ENCODE measurements at regions not wholly inside any gene's neighbourhood (a gene's known extent, or its start where the extent isn't known, plus 50 kb on each side); places are given as distances from the start of the nearest gene placed in this dataset.

- no peak for DNase-seq (ENCODE audit: low read depth)
Measured at GRCh38 chr13:76750126-76750525, 136.1 kb downstream of the KCTD12 start.

GRCh38 chr13:76745261-76746200 is 140.7 kb downstream of the KCTD12 start:
- DNase-seq (ENCODE audit: low read depth): no peak

- DNase-seq (ENCODE audit: low read depth): no peak
Measured at GRCh38 chr13:76741624-76742023, 144.6 kb downstream of the KCTD12 start.

- no peak for DNase-seq (ENCODE audit: low read depth)
Measured at GRCh38 chr13:76741046-76741445, 145.2 kb downstream of the KCTD12 start.

- DNase-seq (ENCODE audit: low read depth): no peak
Measured at GRCh38 chr13:76738616-76739015, 147.6 kb downstream of the KCTD12 start.

- no peak for DNase-seq (ENCODE audit: low read depth)
Measured at GRCh38 chr13:76737526-76737925, 148.7 kb downstream of the KCTD12 start.

GRCh38 chr13:76735641-76736040 is 150.6 kb downstream of the KCTD12 start:
- DNase-seq (ENCODE audit: low read depth): no peak

- DNase-seq (ENCODE audit: low read depth): no peak
Measured at GRCh38 chr13:76733671-76734070, 152.5 kb downstream of the KCTD12 start.

- DNase-seq (ENCODE audit: low read depth): no peak
Measured at GRCh38 chr13:76732367-76732766, 153.8 kb downstream of the KCTD12 start.

- no peak for DNase-seq (ENCODE audit: low read depth)
Measured at GRCh38 chr13:76730220-76730619, 156.0 kb downstream of the KCTD12 start.

- DNase-seq (ENCODE audit: low read depth): no peak
Measured at GRCh38 chr13:76729691-76730090, 156.5 kb downstream of the KCTD12 start.

GRCh38 chr13:76725896-76726295 is 160.3 kb downstream of the KCTD12 start:
- DNase-seq (ENCODE audit: low read depth): no peak

GRCh38 chr13:76725211-76725610 is 161.0 kb downstream of the KCTD12 start:
- DNase-seq (ENCODE audit: low read depth): no peak

GRCh38 chr13:76724421-76724820 is 161.8 kb downstream of the KCTD12 start:
- no peak for DNase-seq (ENCODE audit: low read depth)

GRCh38 chr13:76723551-76724232 is 162.5 kb downstream of the KCTD12 start:
- DNase-seq (ENCODE audit: low read depth): peak; percentile 82

GRCh38 chr13:76722782-76723181 is 163.4 kb downstream of the KCTD12 start:
- no peak for DNase-seq (ENCODE audit: low read depth)

- no peak for DNase-seq (ENCODE audit: low read depth)
Measured at GRCh38 chr13:76720821-76721220, 165.4 kb downstream of the KCTD12 start.

GRCh38 chr13:76720416-76720815 is 165.8 kb downstream of the KCTD12 start:
- no peak for DNase-seq (ENCODE audit: low read depth)

GRCh38 chr13:76719955-76720354 is 166.2 kb downstream of the KCTD12 start:
- DNase-seq (ENCODE audit: low read depth): no peak

- peak; percentile 13 for DNase-seq (ENCODE audit: low read depth)
Measured at GRCh38 chr13:76717092-76717491, 169.1 kb downstream of the KCTD12 start.

- no peak for DNase-seq (ENCODE audit: low read depth)
Measured at GRCh38 chr13:76715621-76716020, 170.6 kb downstream of the KCTD12 start.

GRCh38 chr13:76715075-76715474 is 171.1 kb downstream of the KCTD12 start:
- DNase-seq (ENCODE audit: low read depth): no peak

- DNase-seq (ENCODE audit: low read depth): no peak
Measured at GRCh38 chr13:76713280-76713679, 172.9 kb downstream of the KCTD12 start.

Data from HT1080 (cell line).